ENCODE measurements at regions not wholly inside any gene's neighbourhood (a gene's known extent, or its start where the extent isn't known, plus 50 kb on each side); places are given as distances from the start of the nearest gene placed in this dataset.

DNA sequence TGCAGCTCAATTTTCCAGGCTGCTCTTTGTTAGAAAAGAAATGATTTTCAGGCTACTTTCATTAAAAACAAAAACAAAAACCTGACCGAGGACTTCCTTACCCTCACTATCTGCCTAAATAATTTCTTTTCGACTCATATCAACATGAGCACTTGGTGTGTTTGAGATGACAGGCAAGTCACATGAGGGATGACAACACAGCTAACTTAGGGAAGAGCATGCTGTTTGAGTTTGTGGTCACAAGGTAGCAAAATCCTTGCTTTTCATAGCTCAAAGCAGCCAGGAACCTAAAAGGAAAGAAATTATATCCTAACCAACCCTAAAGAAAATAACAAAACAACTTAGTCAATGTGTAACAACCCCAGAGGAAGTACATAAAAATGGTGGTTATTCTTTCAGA is 459.5 kb downstream of the KIF16B start (continued):
- TF ChIP-seq, protein P1, sequence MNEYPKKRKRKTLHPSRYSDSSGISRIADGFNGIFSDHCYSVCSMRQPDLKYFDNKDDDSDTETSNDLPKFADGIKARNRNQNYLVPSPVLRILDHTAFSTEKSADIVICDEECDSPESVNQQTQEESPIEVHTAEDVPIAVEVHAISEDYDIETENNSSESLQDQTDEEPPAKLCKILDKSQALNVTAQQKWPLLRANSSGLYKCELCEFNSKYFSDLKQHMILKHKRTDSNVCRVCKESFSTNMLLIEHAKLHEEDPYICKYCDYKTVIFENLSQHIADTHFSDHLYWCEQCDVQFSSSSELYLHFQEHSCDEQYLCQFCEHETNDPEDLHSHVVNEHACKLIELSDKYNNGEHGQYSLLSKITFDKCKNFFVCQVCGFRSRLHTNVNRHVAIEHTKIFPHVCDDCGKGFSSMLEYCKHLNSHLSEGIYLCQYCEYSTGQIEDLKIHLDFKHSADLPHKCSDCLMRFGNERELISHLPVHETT (CRISPR knock-in tag; conservative IDR thresholded peaks at IDR 0.05 in 1 of 2, IDR thresholded peaks at IDR 0.05 in 1 of 2), result no peak
- TF ChIP-seq TCFL5 (CRISPR knock-in tag; conservative IDR thresholded peaks at IDR 0.05), result no peak
- TF ChIP-seq TFAM (CRISPR knock-in tag; conservative IDR thresholded peaks at IDR 0.05), result no peak
- no peak for TF ChIP-seq ADNP (tag; IDR thresholded peaks at IDR 0.05)
- TF ChIP-seq ELF2 (CRISPR knock-in tag; IDR thresholded peaks at IDR 0.05), result no peak
- no peak for TF ChIP-seq ZNF324 (CRISPR knock-in tag; IDR thresholded peaks at IDR 0.05)
- TF ChIP-seq PCBP1 (IDR thresholded peaks at IDR 0.05; ENCODE audit: low read depth, low read length, poor library complexity, severe bottlenecking), result no peak
- no peak for TF ChIP-seq TGIF2 (CRISPR knock-in tag; IDR thresholded peaks at IDR 0.05)
- TF ChIP-seq, protein P2, sequence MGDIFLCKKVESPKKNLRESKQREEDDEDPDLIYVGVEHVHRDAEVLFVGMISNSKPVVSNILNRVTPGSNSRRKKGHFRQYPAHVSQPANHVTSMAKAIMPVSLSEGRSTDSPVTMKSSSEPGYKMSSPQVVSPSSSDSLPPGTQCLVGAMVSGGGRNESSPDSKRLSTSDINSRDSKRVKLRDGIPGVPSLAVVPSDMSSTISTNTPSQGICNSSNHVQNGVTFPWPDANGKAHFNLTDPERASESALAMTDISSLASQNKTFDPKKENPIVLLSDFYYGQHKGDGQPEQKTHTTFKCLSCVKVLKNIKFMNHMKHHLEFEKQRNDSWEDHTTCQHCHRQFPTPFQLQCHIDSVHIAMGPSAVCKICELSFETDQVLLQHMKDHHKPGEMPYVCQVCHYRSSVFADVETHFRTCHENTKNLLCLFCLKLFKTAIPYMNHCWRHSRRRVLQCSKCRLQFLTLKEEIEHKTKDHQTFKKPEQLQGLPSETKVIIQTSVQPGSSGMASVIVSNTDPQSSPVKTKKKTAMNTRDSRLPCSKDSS (IDR thresholded peaks at IDR 0.05; ENCODE audit: low read depth, partially characterized antibody), result no peak

Measured in K562 (cell line).